ENCODE measurements at regions not wholly inside any gene's neighbourhood (a gene's known extent, or its start where the extent isn't known, plus 50 kb on each side); places are given as distances from the start of the nearest gene placed in this dataset.

GRCh38 chr2:79272616-79273015 is 113.1 kb upstream of the REG3A start:
- no peak overlapping the region for H3K9ac ChIP-seq (ENCODE audit: low read depth, low read length, poor library complexity, severe bottlenecking)
- no peaks in the 10 kb centered on the region for H3K27me3 ChIP-seq (ENCODE audit: insufficient read depth, low read length, poor library complexity, severe bottlenecking)
- TF ChIP-seq, protein P1, sequence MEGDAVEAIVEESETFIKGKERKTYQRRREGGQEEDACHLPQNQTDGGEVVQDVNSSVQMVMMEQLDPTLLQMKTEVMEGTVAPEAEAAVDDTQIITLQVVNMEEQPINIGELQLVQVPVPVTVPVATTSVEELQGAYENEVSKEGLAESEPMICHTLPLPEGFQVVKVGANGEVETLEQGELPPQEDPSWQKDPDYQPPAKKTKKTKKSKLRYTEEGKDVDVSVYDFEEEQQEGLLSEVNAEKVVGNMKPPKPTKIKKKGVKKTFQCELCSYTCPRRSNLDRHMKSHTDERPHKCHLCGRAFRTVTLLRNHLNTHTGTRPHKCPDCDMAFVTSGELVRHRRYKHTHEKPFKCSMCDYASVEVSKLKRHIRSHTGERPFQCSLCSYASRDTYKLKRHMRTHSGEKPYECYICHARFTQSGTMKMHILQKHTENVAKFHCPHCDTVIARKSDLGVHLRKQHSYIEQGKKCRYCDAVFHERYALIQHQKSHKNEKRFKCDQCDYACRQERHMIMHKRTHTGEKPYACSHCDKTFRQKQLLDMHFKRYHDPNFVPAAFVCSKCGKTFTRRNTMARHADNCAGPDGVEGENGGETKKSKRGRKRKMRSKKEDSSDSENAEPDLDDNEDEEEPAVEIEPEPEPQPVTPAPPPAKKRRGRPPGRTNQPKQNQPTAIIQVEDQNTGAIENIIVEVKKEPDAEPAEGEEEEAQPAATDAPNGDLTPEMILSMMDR (conservative IDR thresholded peaks at IDR 0.05; ENCODE audit: low read length), result no peak
- TF ChIP-seq EZH2phosphoT487 (IDR thresholded peaks at IDR 0.05; ENCODE audit: borderline replicate concordance), result no peak
- H3K4me1 ChIP-seq (ENCODE audit: insufficient read depth, low read length, poor library complexity, severe bottlenecking), result no peaks in the 10 kb centered on the region
- no peaks in the 10 kb centered on the region for H3K79me2 ChIP-seq (ENCODE audit: insufficient read depth, low read length)
- H3K4me3 ChIP-seq (ENCODE audit: low read length, poor library complexity, severe bottlenecking), result no peak overlapping the region
- H4K20me1 ChIP-seq (ENCODE audit: insufficient read depth, low read length, poor library complexity, severe bottlenecking), result no peaks in the 10 kb centered on the region
- no peaks in the 10 kb centered on the region for H3K9me2 ChIP-seq (replicated peaks; ENCODE audit: low read depth, low read length)
- no peaks in the 10 kb centered on the region for H3F3A ChIP-seq (ENCODE audit: low read depth)
- H3K36me3 ChIP-seq (ENCODE audit: insufficient read depth, low read length), result no peaks in the 10 kb centered on the region
- no peak overlapping the region for H2AFZ ChIP-seq (ENCODE audit: low read length)
- H3K4me2 ChIP-seq (ENCODE audit: low read depth, low read length, poor library complexity, severe bottlenecking), result no peak overlapping the region
- peaks cover 4% of the 10 kb centered on the region; the same call in 1 of the 2 replicates for H3K9me3 ChIP-seq (ENCODE audit: insufficient read depth, low read depth, low read length)

GRCh38 chr2:79271456-79271855 is 111.9 kb upstream of the REG3A start:
- Histone ChIP-seq H3K4me2 (ENCODE audit: low read depth, low read length, poor library complexity, severe bottlenecking) (no peak overlapping the region), H3K27me3 (ENCODE audit: insufficient read depth, low read length, poor library complexity, severe bottlenecking) (no peaks in the 10 kb centered on the region), H4K20me1 (ENCODE audit: insufficient read depth, low read length, poor library complexity, severe bottlenecking) (no peaks in the 10 kb centered on the region), H3K9me2 (replicated peaks; ENCODE audit: low read depth, low read length) (no peaks in the 10 kb centered on the region), H3F3A (ENCODE audit: low read depth) (no peaks in the 10 kb centered on the region), H3K79me2 (ENCODE audit: insufficient read depth, low read length) (no peaks in the 10 kb centered on the region), H2AFZ (ENCODE audit: low read length) (no peak overlapping the region), H3K36me3 (ENCODE audit: insufficient read depth, low read length) (no peaks in the 10 kb centered on the region), H3K4me1 (ENCODE audit: insufficient read depth, low read length, poor library complexity, severe bottlenecking) (no peaks in the 10 kb centered on the region), H3K9me3 (ENCODE audit: insufficient read depth, low read depth, low read length) (peaks cover 4% of the 10 kb centered on the region; the same call in 1 of the 2 replicates), H3K9ac (ENCODE audit: low read depth, low read length, poor library complexity, severe bottlenecking) (no peak overlapping the region), H3K4me3 (ENCODE audit: low read length, poor library complexity, severe bottlenecking) (no peak overlapping the region)
- TF ChIP-seq, protein P1 (conservative IDR thresholded peaks at IDR 0.05; ENCODE audit: low read length), result no peak
- TF ChIP-seq EZH2phosphoT487 (IDR thresholded peaks at IDR 0.05; ENCODE audit: borderline replicate concordance), result no peak

GRCh38 chr2:79260848-79261247 is 101.3 kb upstream of the REG3A start:
- no peaks in the 10 kb centered on the region for H3K79me2 ChIP-seq (ENCODE audit: insufficient read depth, low read length)
- H3F3A ChIP-seq (ENCODE audit: low read depth), result no peaks in the 10 kb centered on the region
- no peak overlapping the region for H3K4me3 ChIP-seq (ENCODE audit: low read length, poor library complexity, severe bottlenecking)

More at GRCh38 chr2:79260848-79261247, 101.3 kb upstream of the REG3A start:
- H3K9ac ChIP-seq (ENCODE audit: low read depth, low read length, poor library complexity, severe bottlenecking), result no peak overlapping the region
- no peaks in the 10 kb centered on the region for H3K4me1 ChIP-seq (ENCODE audit: insufficient read depth, low read length, poor library complexity, severe bottlenecking)
- no peaks in the 10 kb centered on the region for H3K9me2 ChIP-seq (replicated peaks; ENCODE audit: low read depth, low read length)
- no peaks in the 10 kb centered on the region for H3K27me3 ChIP-seq (ENCODE audit: insufficient read depth, low read length, poor library complexity, severe bottlenecking)
- H4K20me1 ChIP-seq (ENCODE audit: insufficient read depth, low read length, poor library complexity, severe bottlenecking), result no peaks in the 10 kb centered on the region
- no peak overlapping the region for H3K4me2 ChIP-seq (ENCODE audit: low read depth, low read length, poor library complexity, severe bottlenecking)
- H3K36me3 ChIP-seq (ENCODE audit: insufficient read depth, low read length), result no peaks in the 10 kb centered on the region
- H2AFZ ChIP-seq (ENCODE audit: low read length), result no peak overlapping the region
- H3K9me3 ChIP-seq (ENCODE audit: insufficient read depth, low read depth, low read length), result no peaks in the 10 kb centered on the region; the same call in 1 of the 2 replicates
- no peak for TF ChIP-seq EZH2phosphoT487 (IDR thresholded peaks at IDR 0.05; ENCODE audit: borderline replicate concordance)
- TF ChIP-seq, protein P1 (conservative IDR thresholded peaks at IDR 0.05; ENCODE audit: low read length), result no peak
